Endothelial cell of umbilical vein (primary cell): ENCODE measurements at regions not wholly inside any gene's neighbourhood (a gene's known extent, or its start where the extent isn't known, plus 50 kb on each side); places are given as distances from the start of the nearest gene placed in this dataset.

Experiments used
- BruUV-seq: library from RNA; stranded (reverse); fragments of 400-500 nt; replicated peaks from 2 replicates; lab custom pipeline; 2021; lab: Mats Ljungman, UMichigan
- CTCF ChIA-PET: fragments of 300-600, 350-600 bp; sonication (Branson Sonifier 250); formaldehyde crosslinking; loops from one replicate; lab custom pipeline; 2021; ENCODE audit warnings: antibody characterized with exemption, inconsistent platforms; lab: Charles Lee
- POLR2A ChIA-PET: fragments of 300-600, 350-600 bp; sonication (Branson Sonifier 250); formaldehyde crosslinking; loops from one replicate; lab custom pipeline; 2021; ENCODE audit warnings: antibody characterized with exemption, inconsistent platforms; lab: Charles Lee
- DNase-seq: peaks from one replicate; pipeline ENCODE4 v3.0.0-alpha.2; 2011; ENCODE audit warnings: low read depth, low spot score
- FAIRE-seq: peaks from 2 replicates; lab custom pipeline; 2011; peaks lifted over from hg19 to GRCh38; lab: Jason Lieb, UNC
- H2AFZ ChIP-seq: 2 replicates; pipeline ENCODE4 v1.6.0; 2012; ENCODE audit warnings: low read depth, low read length, control low read depth, inconsistent platforms
- H3K27ac ChIP-seq: 2 replicates; pipeline ENCODE4 v1.5.1; 2011; ENCODE audit warnings: low read depth, mild to moderate bottlenecking, control low read depth, low read length, moderate library complexity; ENCODE audit not compliant: insufficient read depth
- H3K27me3 ChIP-seq, 2 experiments: 2 replicates each; pipeline versions ENCODE4 v1.6.0 to v1.6.1; 2011; ENCODE audit warnings: low read length in 2 of 2, mixed read lengths in 1 of 2; ENCODE audit not compliant: control insufficient read depth in 2 of 2, insufficient read depth in 2 of 2
- H3K36me3 ChIP-seq, 2 experiments: 2 replicates in 1 of 2; 3 replicates in 1 of 2; pipeline ENCODE4 v1.5.1; 2011; ENCODE audit warnings: low read length in 2 of 2, mild to moderate bottlenecking in 1 of 2, moderate library complexity in 1 of 2; ENCODE audit not compliant: control insufficient read depth in 2 of 2, insufficient read depth in 2 of 2; ENCODE audit errors: extremely low read depth in 1 of 2
- H3K4me1 ChIP-seq: 3 replicates; pipeline ENCODE4 v1.5.1; 2011; ENCODE audit warnings: mild to moderate bottlenecking, low read length; ENCODE audit not compliant: control insufficient read depth, insufficient read depth; ENCODE audit errors: extremely low read depth
- H3K4me2 ChIP-seq: 2 replicates; pipeline ENCODE4 v1.6.1; 2011; ENCODE audit warnings: low read length, control low read depth, mixed read lengths; ENCODE audit not compliant: insufficient read depth
- H3K4me3 ChIP-seq, 3 experiments: fragments of 200-600 bp in 1 of 3; sonication (generic), shearing (Covaris generic) in 1 of 3; replicated peaks in 1 of 3; 2 replicates each; pipeline ENCODE4 v1.5.1; 2011 to 2016; ENCODE audit warnings: control low read depth in 3 of 3, low read length in 3 of 3, mild to moderate bottlenecking in 2 of 3, inconsistent platforms in 1 of 3, low read depth in 1 of 3, moderate library complexity in 1 of 3; ENCODE audit not compliant: insufficient read depth in 1 of 3
- H3K79me2 ChIP-seq: 2 replicates; pipeline ENCODE4 v1.6.0; 2012; ENCODE audit warnings: low read length, inconsistent platforms; ENCODE audit not compliant: control insufficient read depth, insufficient read depth
- H3K9ac ChIP-seq: replicated peaks from 2 replicates; pipeline ENCODE3; 2011; ENCODE audit warnings: low read length, control low read depth; ENCODE audit not compliant: insufficient read depth; ENCODE audit errors: extremely low read depth
- H3K9me1 ChIP-seq: replicated peaks from 3 replicates; pipeline ENCODE4 v1.6.0; 2011; ENCODE audit warnings: mild to moderate bottlenecking, low read length; ENCODE audit not compliant: control insufficient read depth, insufficient read depth; ENCODE audit errors: extremely low read depth
- H3K9me3 ChIP-seq: replicated peaks from 2 replicates; pipeline ENCODE4 v1.5.1; 2012; ENCODE audit warnings: low read length, inconsistent platforms; ENCODE audit not compliant: control insufficient read depth, insufficient read depth
- H4K20me1 ChIP-seq: replicated peaks from 2 replicates; pipeline ENCODE3; 2011; ENCODE audit warnings: mild to moderate bottlenecking, low read length; ENCODE audit not compliant: control insufficient read depth, insufficient read depth; ENCODE audit errors: extremely low read depth
- EZH2 ChIP-seq: IDR thresholded peaks from 2 replicates; pipeline ENCODE4 v1.6.1; 2012; ENCODE audit warnings: borderline replicate concordance, low read depth, mild to moderate bottlenecking, moderate library complexity, low read length, inconsistent platforms; ENCODE audit not compliant: severe bottlenecking
- FOS ChIP-seq: IDR thresholded peaks from 2 replicates; pipeline ENCODE4 v1.6.1; 2011; ENCODE audit warnings: mild to moderate bottlenecking, low read length, moderate library complexity, borderline replicate concordance; ENCODE audit not compliant: insufficient read depth
- GATA2 ChIP-seq: IDR thresholded peaks from 2 replicates; pipeline ENCODE4 v1.7.0; 2011; ENCODE audit warnings: low read depth, mild to moderate bottlenecking, moderate library complexity, mixed read lengths, low read length; ENCODE audit not compliant: insufficient read length, insufficient read depth
- JUN ChIP-seq: IDR thresholded peaks from 2 replicates; pipeline ENCODE4 v1.6.1; 2011; ENCODE audit warnings: borderline replicate concordance, low read depth; ENCODE audit not compliant: insufficient read length, insufficient read depth
- MYC ChIP-seq: IDR thresholded peaks from one replicate; pipeline ENCODE4 v1.6.1; 2011; ENCODE audit warnings: mild to moderate bottlenecking, low read depth, low read length
- POLR2A ChIP-seq: IDR thresholded peaks from 2 replicates; pipeline ENCODE4 v1.6.1; 2012; ENCODE audit warnings: low read depth, mild to moderate bottlenecking, control low read depth, low read length
- POLR2AphosphoS5 ChIP-seq: IDR thresholded peaks from 2 replicates; pipeline ENCODE4 v1.6.1; 2012; ENCODE audit warnings: low read depth, mild to moderate bottlenecking, control low read depth, low read length, moderate library complexity; ENCODE audit not compliant: insufficient read depth
- dilution Hi-C: fragments of 300-500 bp; cut with MboI; formaldehyde crosslinking; loops from one replicate; pipeline ENCODE4 v1.15.0; 2019; ENCODE audit warnings: low sequenced_read_pairs; ENCODE audit not compliant: extremely low pct_ligation_motif_present
- intact Hi-C: fragments of 100-400 bp; cut with micrococcal nuclease; formaldehyde crosslinking; loops from one replicate; pipeline ENCODE4 v1.10.0; 2022
- TF ChIP-seq, protein P1 (sequence below), 2 donors: IDR thresholded peaks; 1 replicate in 1 of 2; 2 replicates in 1 of 2; pipeline ENCODE4 v1.5.1; 2011; ENCODE audit warnings: low read length in 2 of 2, mild to moderate bottlenecking in 2 of 2, moderate library complexity in 2 of 2, control low read depth in 1 of 2, inconsistent platforms in 1 of 2, low read depth in 1 of 2; ENCODE audit not compliant: insufficient read depth in 1 of 2; ENCODE audit errors: extremely low read depth in 1 of 2
- TF ChIP-seq, protein P2 (sequence below): IDR thresholded peaks from 2 replicates; pipeline ENCODE4 v1.6.1; 2011; ENCODE audit not compliant: insufficient read depth, insufficient read length

DNA sequence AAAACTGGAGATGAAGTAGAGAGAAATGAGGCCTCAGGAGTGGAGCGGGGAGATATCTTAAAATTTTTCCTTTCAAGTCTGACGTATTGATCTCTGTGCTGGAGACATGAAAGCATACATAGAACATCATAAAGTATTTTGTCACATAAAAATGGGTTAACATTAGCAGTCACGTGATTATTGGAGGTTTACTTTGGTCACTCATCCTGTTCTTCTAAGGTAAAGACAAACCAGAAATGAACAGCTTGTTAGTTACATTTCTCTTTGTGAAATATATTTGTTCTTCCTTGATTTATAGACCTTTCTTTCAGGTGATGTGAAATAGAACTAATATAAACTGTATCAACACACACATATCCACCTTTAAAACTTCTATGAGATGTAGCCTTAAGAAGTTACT lies 324.1 kb downstream of the SQOR start:
- Histone ChIP-seq H3K9me1 (no peaks in the 10 kb centered on the region), H3K4me3 (no peak overlapping the region), H4K20me1 (no peaks in the 10 kb centered on the region), H3K36me3 (no peaks in the 10 kb centered on the region), H2AFZ (no peak overlapping the region), H3K9ac (no peak overlapping the region), H3K79me2 (no peaks in the 10 kb centered on the region), H3K27me3 (no peaks in the 10 kb centered on the region), H3K9me3 (no peaks in the 10 kb centered on the region), H3K4me1 (no peaks in the 10 kb centered on the region), H3K27ac (no peak overlapping the region), H3K4me2 (no peak overlapping the region)
- dilution Hi-C loops: no loop called here
- DNase-seq (no peak), FAIRE-seq (no peak)
- TF ChIP-seq, protein P1, sequence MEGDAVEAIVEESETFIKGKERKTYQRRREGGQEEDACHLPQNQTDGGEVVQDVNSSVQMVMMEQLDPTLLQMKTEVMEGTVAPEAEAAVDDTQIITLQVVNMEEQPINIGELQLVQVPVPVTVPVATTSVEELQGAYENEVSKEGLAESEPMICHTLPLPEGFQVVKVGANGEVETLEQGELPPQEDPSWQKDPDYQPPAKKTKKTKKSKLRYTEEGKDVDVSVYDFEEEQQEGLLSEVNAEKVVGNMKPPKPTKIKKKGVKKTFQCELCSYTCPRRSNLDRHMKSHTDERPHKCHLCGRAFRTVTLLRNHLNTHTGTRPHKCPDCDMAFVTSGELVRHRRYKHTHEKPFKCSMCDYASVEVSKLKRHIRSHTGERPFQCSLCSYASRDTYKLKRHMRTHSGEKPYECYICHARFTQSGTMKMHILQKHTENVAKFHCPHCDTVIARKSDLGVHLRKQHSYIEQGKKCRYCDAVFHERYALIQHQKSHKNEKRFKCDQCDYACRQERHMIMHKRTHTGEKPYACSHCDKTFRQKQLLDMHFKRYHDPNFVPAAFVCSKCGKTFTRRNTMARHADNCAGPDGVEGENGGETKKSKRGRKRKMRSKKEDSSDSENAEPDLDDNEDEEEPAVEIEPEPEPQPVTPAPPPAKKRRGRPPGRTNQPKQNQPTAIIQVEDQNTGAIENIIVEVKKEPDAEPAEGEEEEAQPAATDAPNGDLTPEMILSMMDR (IDR thresholded peaks at IDR 0.05; ENCODE audit: extremely low read depth in 1 of 2, insufficient read depth in 1 of 2, low read depth in 1 of 2, low read length in 2 of 2): no peak
- no peak for TF ChIP-seq MYC
- no peak for TF ChIP-seq POLR2AphosphoS5
- no peak for TF ChIP-seq POLR2A
- TF ChIP-seq JUN: no peak
- ChIA-PET CTCF (no interaction called here), POLR2A (no interaction called here)
- intact Hi-C loops: no loop called here
- BruUV-seq: no TSS peak

DNA sequence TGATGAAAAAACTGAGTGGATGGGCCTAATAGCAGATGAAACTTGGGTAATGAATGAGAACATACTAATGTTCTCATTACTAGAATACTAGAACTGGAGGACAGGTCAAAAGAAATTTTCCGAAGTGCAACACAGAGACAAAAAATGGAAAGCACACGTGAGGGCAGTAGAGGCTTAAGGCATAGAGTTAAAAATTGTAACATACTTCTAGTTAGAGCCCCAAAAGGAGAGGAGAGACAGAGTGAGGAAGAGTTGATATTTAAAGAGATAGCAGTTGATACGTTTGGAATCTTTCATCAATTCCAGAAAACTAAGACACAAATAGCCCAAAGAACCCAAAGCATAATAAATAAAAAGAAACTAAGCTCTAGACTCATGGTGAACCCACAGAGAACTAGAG lies 327.9 kb downstream of the SQOR start:
- TF ChIP-seq GATA2 (no peak), MYC (no peak), FOS (no peak), JUN (no peak), POLR2A (no peak), POLR2AphosphoS5 (no peak), EZH2 (no peak)
- TF ChIP-seq, protein P1 (IDR thresholded peaks at IDR 0.05; ENCODE audit: extremely low read depth in 1 of 2, insufficient read depth in 1 of 2, low read depth in 1 of 2, low read length in 2 of 2): no peak
- TF ChIP-seq, protein P2, sequence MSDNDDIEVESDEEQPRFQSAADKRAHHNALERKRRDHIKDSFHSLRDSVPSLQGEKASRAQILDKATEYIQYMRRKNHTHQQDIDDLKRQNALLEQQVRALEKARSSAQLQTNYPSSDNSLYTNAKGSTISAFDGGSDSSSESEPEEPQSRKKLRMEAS: no peak
- dilution Hi-C loops (no loop called here), intact Hi-C loops (no loop called here)
- no TSS peak for BruUV-seq
- H3K9ac ChIP-seq: no peak overlapping the region
- H3K4me1 ChIP-seq: no peaks in the 10 kb centered on the region
- H3K36me3 ChIP-seq: no peaks in the 10 kb centered on the region
- no peaks in the 10 kb centered on the region for H4K20me1 ChIP-seq
- no peaks in the 10 kb centered on the region for H3K9me3 ChIP-seq
- CTCF ChIA-PET: no interaction called here
- no peak for FAIRE-seq
- DNase-seq: no peak
- H3K79me2 ChIP-seq: no peaks in the 10 kb centered on the region
- H3K9me1 ChIP-seq: no peaks in the 10 kb centered on the region
- POLR2A ChIA-PET: no interaction called here
- H3K27me3 ChIP-seq: no peaks in the 10 kb centered on the region
- no peak overlapping the region for H3K4me2 ChIP-seq
- H3K27ac ChIP-seq: no peak overlapping the region
- no peak overlapping the region for H3K4me3 ChIP-seq
- H2AFZ ChIP-seq: no peak overlapping the region
